Epithelial cell of prostate (primary cell): ENCODE measurements at regions not wholly inside any gene's neighbourhood (a gene's known extent, or its start where the extent isn't known, plus 50 kb on each side); places are given as distances from the start of the nearest gene placed in this dataset.

Source experiments
- DNase-seq: peaks from one replicate; pipeline ENCODE4 v3.0.0-alpha.2; 2011; ENCODE audit warnings: low read depth, low spot score
- H3K27ac ChIP-seq: fragments of 450-650 bp; 2 replicates; pipeline ENCODE4 v1.5.1; 2017; ENCODE audit warnings: mild to moderate bottlenecking

GRCh38 chr3:135694142-135694541 is 271.4 kb upstream of the PPP2R3A start:
- H3K27ac ChIP-seq, result no peak overlapping the region
- no peak for DNase-seq

DNA sequence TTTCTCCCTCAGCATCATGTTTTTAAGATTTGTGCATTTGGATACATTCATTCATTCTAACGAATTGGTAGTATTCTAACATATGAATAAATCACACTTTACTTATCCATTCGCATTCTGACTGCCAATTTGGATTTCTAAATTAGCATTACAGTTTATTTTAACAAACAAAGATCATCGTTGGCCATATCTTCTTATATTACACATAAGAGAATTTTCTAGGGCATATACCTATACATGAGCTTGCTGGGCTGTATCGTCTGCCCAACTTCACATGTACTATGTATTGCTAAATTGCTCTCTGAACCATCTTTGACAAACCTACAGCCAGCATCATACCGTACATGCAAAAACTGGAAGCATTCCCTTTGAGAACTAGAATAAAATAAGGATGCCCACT is 265.8 kb upstream of the PPP2R3A start:
- no peak overlapping the region for H3K27ac ChIP-seq
- DNase-seq, result no peak

- H3K27ac ChIP-seq, result no peak overlapping the region
- no peak for DNase-seq
Measured at GRCh38 chr3:135706758-135707375, 258.7 kb upstream of the PPP2R3A start.

- no peak for DNase-seq
Measured at GRCh38 chr3:135719449-135719848, 246.1 kb upstream of the PPP2R3A start.

GRCh38 chr3:135728007-135728721 is 237.4 kb upstream of the PPP2R3A start:
- H3K27ac ChIP-seq, result no peak overlapping the region
- no peak for DNase-seq

More at GRCh38 chr3:135719449-135719848, 246.1 kb upstream of the PPP2R3A start:
- no peak overlapping the region for H3K27ac ChIP-seq

- no peak for DNase-seq
- no peak overlapping the region for H3K27ac ChIP-seq
Measured at GRCh38 chr3:135731546-135731945, 234.0 kb upstream of the PPP2R3A start.

GRCh38 chr3:135736740-135737139 is 228.8 kb upstream of the PPP2R3A start:
- H3K27ac ChIP-seq, result no peak overlapping the region
- DNase-seq, result no peak

DNA sequence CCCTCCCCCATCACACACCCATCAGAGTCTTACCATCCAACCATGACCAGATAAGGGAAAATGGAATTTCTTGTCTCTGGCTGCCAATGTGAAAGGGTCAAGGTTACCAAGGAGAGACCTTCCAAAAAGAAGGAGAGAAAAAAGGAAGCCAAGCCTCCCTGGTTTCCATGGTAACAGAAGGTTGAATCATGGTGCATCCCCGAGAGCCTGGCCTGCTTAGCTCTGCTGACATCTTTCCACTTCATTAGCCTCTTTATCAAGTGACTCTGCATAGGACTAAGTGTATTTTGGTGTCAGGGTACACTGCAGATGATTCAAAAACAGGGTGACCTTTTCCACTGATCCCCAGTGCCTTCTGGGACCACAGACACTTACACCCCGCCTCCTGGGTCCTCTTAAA is 225.7 kb upstream of the PPP2R3A start:
- DNase-seq, result no peak
- no peak overlapping the region for H3K27ac ChIP-seq

DNA sequence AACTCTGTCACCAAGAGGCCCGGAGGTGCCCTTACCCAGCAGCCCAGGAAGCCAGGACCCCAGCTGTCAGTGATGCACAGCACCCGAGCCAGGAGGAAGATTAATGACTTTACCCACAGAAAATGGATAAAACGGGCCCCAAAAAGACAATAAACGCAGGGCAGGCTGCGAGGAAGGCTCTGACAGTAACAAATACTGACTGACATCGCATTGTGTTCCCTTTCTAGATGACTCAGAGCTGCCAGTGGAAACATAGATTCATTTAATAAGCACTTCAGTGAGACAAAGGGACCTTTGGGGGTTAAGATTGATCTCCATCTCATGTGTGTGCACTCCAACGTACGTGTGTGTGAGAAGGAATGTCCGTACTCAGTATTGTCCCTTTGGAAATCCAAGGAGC is 225.3 kb upstream of the PPP2R3A start:
- no peak overlapping the region for H3K27ac ChIP-seq
- no peak for DNase-seq

GRCh38 chr3:135740751-135741150 is 224.8 kb upstream of the PPP2R3A start:
- no peak for DNase-seq
- H3K27ac ChIP-seq, result no peak overlapping the region

DNA sequence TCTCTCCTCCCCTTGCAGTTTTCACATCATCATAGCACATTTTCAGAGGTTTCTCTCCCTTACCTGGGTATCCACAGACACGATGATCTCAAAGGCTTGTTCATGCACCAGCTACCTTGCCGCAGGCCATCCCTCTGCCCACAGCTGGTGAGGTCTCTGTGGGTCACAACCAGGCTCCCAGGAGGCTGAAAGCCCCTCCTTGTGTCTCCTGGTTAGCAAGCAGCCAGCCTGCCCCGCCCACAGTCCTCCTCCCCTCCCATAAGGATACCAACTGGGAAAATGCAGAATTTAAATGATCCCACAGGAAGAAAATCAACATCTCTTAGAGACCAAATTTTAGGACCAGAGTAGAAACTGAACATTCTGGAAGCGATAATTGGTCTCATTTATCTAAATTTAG is 213.5 kb upstream of the PPP2R3A start:
- no peak for DNase-seq
- no peak overlapping the region for H3K27ac ChIP-seq

- H3K27ac ChIP-seq, result no peak overlapping the region
- DNase-seq, result no peak
Measured at GRCh38 chr3:135752851-135753250, 212.7 kb upstream of the PPP2R3A start.

GRCh38 chr3:135753506-135753905 is 212.0 kb upstream of the PPP2R3A start:
- no peak overlapping the region for H3K27ac ChIP-seq
- no peak for DNase-seq

DNA sequence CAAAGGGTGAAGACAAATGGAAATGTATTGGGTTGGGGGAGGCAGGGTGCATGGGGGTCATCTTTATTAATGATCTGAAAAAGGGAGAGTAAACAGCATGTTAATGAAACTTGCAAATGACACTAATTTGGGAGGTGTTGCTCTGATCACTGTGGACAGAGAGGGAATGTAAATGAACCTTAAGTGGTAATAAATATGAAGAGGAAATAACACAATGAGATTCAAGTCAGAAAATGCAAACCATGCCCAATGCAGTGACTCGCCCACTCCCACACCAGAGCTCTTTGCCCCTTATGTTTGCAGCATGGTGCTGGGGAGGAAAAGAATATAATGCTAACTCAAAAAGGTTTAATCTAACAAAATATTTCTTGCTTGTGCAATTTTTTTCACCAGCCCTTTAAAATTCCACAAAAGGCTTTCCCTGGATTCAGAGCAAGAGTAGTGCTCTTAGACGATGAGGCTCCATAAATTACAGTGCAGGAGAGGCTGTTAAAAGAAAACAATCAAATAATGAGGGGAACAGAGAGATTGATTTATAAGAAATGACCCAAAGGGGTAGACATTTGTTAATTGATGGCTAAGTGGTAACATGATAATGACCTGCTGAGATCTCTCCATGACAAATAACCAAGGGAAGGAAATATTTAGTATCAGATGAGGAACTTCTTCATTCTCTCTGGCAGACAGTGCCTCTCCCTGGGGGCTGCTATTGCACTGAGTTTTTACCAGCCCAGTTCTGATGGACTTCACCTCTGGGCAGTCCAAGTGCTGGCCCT is 210.0 kb upstream of the PPP2R3A start:
- H3K27ac ChIP-seq, result no peak overlapping the region
- DNase-seq, result no peak

DNA sequence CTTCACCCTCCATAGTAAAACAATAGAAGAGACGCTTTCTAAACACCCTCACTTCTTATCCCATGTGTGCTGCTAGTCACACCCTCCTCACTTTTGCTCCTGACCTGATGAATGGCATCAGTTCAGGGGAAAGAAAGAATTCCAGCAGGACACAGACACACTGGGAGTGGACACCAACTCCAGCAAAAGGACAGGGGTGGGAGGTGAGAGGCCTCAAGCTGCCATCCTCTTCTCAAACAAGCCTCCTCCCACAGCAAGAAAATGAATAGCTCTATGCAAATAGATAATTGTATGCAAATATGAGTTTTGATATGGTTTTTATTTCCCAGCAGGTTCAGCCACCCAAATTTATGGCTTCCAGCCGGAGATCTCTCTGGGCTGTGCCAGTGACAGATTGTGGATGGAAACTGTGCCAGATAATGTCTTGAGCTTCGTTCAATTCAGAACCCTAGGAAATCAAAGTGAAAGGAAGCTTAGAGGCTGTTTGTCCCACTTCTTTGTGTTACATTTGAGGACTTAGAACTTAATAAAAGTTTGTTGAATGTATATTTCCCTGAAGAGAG is 209.3 kb upstream of the PPP2R3A start:
- DNase-seq, result no peak
- no peak overlapping the region for H3K27ac ChIP-seq

DNA sequence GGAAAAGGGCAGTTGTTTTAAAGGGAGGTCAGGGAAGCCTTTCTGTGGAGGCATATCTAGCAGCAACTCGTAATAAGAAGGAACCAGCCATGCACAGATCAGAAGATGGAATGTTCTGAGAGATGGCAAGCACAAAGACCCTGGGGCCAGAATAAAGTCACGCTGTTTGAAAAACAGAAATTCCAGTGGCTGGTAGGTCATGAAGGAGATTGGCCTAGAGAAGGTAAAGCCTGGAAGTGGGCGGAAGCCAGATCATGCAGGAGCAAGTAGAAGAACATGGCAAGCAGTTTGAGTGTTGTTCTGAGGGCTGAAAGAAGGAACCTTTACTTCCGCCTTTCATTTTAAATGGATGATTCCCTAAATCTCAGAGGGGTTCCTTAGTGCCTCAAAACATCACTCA is 208.1 kb upstream of the PPP2R3A start:
- H3K27ac ChIP-seq, result no peak overlapping the region
- DNase-seq, result no peak

GRCh38 chr3:135758961-135759360 is 206.6 kb upstream of the PPP2R3A start:
- H3K27ac ChIP-seq, result no peak overlapping the region

GRCh38 chr3:135759651-135760050 is 205.9 kb upstream of the PPP2R3A start:
- no peak overlapping the region for H3K27ac ChIP-seq
- DNase-seq, result no peak

More at GRCh38 chr3:135758961-135759360, 206.6 kb upstream of the PPP2R3A start:
- no peak for DNase-seq

DNA sequence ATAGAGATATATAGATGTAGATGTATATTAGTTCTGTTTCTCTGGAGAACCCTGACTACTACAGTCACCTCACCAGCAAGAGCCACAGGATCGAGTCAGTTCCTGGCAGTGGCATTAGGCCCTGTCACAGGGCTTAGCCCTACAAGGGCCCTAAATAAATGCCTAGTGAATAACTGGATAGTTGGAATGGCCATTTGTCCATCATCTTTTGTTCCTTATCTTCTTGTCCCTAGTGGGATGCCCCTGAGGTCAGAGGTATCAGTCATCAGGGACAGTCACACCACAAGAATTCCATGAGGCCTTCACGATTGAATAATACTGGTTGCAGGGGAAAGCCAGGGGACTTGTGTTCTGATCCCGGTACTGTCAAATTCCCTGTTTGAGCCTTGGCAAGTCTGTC is 204.9 kb upstream of the PPP2R3A start:
- no peak for DNase-seq
- no peak overlapping the region for H3K27ac ChIP-seq

DNA sequence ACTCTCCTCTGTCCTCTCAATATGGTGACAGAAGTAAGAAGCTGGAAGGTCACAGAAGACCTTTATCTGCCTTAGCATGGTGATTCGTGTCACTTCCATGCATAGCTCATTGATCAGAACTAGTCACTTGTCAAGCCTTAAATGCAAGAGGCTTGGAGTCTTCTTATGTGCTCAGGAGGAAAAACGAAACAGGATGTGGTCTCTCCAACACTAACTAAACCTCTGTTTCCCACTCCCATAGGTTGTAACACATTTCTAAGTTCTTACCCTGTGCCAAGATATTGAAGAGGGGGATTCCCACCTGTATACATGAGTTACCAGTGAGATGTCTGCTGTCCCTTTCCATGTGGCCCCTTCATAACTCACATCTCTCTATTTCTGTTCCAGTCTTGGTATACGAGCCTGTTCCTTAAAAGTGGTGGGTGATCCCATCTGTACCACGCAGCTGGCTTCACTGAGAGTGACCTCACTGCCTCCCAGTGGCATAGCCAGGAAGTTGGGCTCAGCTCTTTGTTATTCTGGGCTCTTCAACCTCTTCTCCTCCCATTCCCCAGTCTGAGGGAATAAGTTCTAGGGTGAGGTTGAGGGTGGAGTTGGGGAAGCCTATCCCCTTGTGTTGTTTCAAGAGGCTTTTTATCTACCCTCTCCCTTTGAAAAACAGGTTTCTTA is 203.2 kb upstream of the PPP2R3A start:
- no peak for DNase-seq
- H3K27ac ChIP-seq, result no peak overlapping the region
